Lower lobe of right lung (tissue), 2 donors: ENCODE measurements at regions not wholly inside any gene's neighbourhood (a gene's known extent, or its start where the extent isn't known, plus 50 kb on each side); places are given as distances from the start of the nearest gene placed in this dataset.

Experiments
- ATAC-seq, 2 donors: fragments of 200-7000 bp; cut with Tn5 transposase; one replicate each; pipeline ENCODE4 v1.9.1; 2020 to 2022; ENCODE audit warnings: mild to moderate bottlenecking in 2 of 2, moderate library complexity in 2 of 2
- DNase-seq: peaks from one replicate; pipeline ENCODE4 v3.0.0-alpha.2; 2020
- H3K27ac ChIP-seq: fragments of 200-600 bp; one replicate; pipeline ENCODE4 v1.8.0; 2022
- H3K27me3 ChIP-seq: fragments of 200-600 bp; one replicate; pipeline ENCODE4 v1.8.0; 2022; ENCODE audit warnings: low read depth
- H3K36me3 ChIP-seq: fragments of 200-600 bp; one replicate; pipeline ENCODE4 v1.8.0; 2022; ENCODE audit warnings: mild to moderate bottlenecking
- H3K4me1 ChIP-seq: fragments of 200-600 bp; one replicate; pipeline ENCODE4 v1.8.0; 2022
- H3K4me3 ChIP-seq: fragments of 200-600 bp; one replicate; pipeline ENCODE4 v1.8.0; 2022; ENCODE audit warnings: mild to moderate bottlenecking
- H3K9me3 ChIP-seq: fragments of 200-600 bp; one replicate; pipeline ENCODE4 v1.8.0; 2022
- intact Hi-C: fragments of 100-400 bp; cut with DNase I; formaldehyde crosslinking; loops from one replicate; pipeline ENCODE4 v1.11.0; 2022
- TF ChIP-seq, protein P1 (sequence below): fragments of 200-600 bp; IDR thresholded peaks from one replicate; pipeline ENCODE4 v1.8.0; 2022; ENCODE audit warnings: antibody characterized with exemption, mild to moderate bottlenecking
- donor health status: DM: no; HTN: yes; CAD: no; lungs with severe emphysema.

DNA sequence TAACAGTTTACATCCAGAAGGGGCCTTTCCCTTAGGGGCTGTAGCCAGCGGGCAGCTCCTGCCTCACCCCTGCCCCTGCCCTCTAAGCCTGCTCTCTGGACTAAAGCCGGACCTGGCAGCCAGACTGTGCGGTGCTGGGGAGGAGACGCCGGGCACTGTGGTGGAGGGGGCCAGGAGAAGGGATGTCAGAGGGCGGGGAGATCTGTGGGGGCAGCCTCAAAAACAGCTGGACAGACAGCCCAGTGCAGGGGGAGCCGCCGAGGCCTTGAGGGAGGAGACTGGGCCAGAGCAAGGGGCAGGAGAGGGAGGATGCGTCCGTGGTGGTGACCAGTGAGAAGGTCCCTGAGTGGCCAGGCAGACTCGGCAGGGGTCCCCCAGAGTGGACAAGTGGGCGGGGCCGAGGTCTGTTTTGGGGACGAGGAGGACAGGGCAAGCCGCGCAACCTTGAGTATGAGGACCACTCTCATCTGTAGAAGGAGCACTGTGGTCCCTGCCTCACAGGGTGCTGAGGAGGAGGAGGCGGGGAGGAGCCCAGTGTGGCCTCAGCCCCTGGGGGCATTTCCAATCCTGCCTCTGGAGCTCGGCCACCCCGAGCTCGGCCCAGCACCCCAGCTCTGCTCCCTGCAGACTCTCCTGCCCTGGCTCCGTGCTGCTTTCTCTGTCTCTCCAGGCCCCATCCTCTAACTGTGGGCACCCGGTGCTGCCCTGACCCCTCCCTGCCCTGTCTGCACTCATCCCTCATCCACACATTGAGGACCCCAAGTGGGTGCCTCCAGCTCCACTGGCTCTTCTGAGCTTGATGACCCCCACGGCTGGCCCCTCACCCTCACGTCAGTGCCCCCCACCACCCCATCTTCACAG, 59.2 kb upstream of the NKX1-1 start:
- peaks cover 57% of the 10 kb centered on the region for H3K27me3 ChIP-seq
- ATAC-seq = peak in 1 of 2 donors; percentile 4

DNA sequence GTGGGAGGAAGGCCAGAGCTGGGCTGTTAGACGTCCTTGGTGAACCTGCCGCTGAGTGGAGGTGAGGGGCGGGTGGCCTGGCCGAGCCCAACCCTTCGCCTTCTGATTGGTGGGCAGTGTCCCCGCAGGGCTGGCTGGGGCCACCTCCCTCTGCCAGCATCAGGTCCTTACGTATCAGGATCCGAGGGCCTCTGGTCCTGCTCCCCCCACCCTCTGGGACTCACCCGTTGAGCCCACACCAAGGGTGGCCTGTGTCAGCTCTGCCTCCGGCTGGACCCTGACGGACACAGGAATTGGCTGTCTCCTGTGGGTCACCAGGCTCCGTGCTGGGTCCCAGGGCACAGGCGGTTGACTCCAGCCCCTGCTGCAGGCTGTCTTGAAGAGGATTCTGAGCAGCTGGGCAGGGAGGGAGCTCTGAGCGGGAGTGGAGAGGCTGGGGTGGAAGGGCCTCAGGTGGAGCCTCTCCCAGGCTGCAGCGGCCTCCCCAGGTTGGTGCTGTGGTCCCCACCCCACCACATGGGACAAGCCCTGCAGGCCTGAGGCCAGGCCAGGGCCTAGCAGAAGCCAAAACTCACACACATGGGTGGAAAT, 58.4 kb upstream of the NKX1-1 start:
- Histone ChIP-seq H3K4me3 (no peak overlapping the region), H3K36me3 (no peaks in the 10 kb centered on the region), H3K9me3 (no peaks in the 10 kb centered on the region), H3K4me1 (no peaks in the 10 kb centered on the region), H3K27ac (no peak overlapping the region), H3K27me3 (peaks cover 57% of the 10 kb centered on the region)
- ATAC-seq (no peak), DNase-seq (no peak)
- intact Hi-C loops = no loop called here
- TF ChIP-seq, protein P1, sequence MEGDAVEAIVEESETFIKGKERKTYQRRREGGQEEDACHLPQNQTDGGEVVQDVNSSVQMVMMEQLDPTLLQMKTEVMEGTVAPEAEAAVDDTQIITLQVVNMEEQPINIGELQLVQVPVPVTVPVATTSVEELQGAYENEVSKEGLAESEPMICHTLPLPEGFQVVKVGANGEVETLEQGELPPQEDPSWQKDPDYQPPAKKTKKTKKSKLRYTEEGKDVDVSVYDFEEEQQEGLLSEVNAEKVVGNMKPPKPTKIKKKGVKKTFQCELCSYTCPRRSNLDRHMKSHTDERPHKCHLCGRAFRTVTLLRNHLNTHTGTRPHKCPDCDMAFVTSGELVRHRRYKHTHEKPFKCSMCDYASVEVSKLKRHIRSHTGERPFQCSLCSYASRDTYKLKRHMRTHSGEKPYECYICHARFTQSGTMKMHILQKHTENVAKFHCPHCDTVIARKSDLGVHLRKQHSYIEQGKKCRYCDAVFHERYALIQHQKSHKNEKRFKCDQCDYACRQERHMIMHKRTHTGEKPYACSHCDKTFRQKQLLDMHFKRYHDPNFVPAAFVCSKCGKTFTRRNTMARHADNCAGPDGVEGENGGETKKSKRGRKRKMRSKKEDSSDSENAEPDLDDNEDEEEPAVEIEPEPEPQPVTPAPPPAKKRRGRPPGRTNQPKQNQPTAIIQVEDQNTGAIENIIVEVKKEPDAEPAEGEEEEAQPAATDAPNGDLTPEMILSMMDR = no peak

More for the DNA sequence above, 59.2 kb upstream of the NKX1-1 start:
- Histone ChIP-seq H3K4me3 (no peak overlapping the region), H3K36me3 (no peaks in the 10 kb centered on the region), H3K27ac (no peak overlapping the region), H3K4me1 (no peaks in the 10 kb centered on the region), H3K9me3 (no peaks in the 10 kb centered on the region)
- intact Hi-C loops = no loop called here
- DNase-seq = no peak
- TF ChIP-seq, protein P1 = no peak

DNA sequence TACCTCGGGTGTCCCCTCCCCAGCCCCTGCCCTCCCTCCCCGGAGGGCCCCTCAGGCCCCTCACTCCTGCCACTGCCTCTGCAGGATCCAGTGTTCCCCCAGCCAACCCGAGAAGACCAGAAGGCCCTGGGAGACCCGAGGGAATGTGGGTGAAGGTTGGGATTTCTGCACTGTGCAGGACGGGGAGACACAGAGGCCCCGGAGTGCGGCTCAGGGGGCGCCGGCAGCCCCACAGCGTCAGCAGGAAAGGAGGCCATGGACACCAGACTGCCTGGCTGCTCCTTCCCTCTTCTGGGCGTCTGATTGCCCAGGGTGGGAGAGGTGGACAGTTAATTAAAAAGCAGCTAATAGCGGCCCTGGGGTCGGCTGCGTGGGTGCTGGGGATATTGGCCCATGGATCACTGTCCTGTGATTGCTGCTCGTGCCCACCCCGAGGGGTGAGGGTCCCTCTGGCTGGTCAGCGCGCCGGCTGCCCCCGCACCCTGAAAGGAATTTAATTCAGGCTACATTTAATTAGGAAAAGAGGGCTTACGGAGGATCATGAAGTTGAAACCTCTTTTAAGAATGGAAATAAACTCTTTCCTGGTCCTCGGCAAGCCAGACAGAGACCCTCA, 57.8 kb upstream of the NKX1-1 start:
- no peaks in the 10 kb centered on the region for H3K36me3 ChIP-seq
- no peak overlapping the region for H3K4me3 ChIP-seq
- no peaks in the 10 kb centered on the region for H3K9me3 ChIP-seq
- ATAC-seq (no peak), DNase-seq (no peak)
- intact Hi-C loops = no loop called here
- no peaks in the 10 kb centered on the region for H3K4me1 ChIP-seq
- no peak overlapping the region for H3K27ac ChIP-seq
- TF ChIP-seq, protein P1 = no peak
- H3K27me3 ChIP-seq = peaks cover 64% of the 10 kb centered on the region

DNA sequence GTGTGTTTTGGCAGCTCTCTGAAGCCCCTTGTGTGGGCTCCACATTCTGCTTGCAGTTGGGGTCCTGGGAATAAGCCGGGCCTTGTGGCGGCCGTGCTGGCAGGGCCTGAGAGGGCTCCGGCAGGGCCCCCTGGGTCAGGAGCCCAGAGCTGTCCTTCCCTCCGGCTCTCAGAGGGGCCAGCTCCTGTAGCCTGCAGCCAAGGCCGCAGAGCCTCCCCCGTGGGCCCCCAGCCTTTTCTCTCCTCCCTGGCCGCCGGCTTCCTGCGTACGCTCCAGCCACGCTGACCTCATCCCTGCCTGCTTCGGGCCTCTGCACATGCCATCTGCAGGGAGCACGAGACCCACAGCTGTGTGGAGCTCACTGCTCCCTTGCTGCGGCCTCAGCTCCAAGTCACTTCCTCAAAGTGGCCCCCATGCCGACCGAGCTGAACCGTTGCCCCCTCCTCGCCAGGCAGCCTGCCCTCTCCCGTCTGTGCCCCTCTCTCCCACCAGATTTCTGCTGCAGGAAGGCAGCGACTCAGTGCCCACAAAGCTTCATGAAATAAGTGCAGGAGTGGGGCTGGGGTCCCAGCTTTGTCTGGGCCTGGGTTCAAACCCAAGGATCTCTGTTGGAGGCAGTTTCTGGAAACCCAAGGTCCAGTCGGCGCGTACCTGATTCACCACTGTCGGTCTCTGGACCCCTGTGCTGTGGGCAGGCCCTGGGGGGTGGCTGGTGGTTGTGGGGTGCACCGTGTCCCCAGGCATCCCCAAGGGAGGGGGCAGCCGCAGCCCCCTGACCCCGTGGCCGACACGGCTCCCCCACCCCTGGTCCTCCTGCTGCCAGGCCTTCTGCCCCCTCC, 57.1 kb upstream of the NKX1-1 start:
- H3K4me3 ChIP-seq = no peak overlapping the region
- peak; percentile 32 for DNase-seq
- no peaks in the 10 kb centered on the region for H3K9me3 ChIP-seq
- ATAC-seq = no peak
- TF ChIP-seq, protein P1 = no peak
- H3K4me1 ChIP-seq = no peaks in the 10 kb centered on the region
- H3K27me3 ChIP-seq = peaks cover 70% of the 10 kb centered on the region
- intact Hi-C loops = no loop called here
- no peak overlapping the region for H3K27ac ChIP-seq
- no peaks in the 10 kb centered on the region for H3K36me3 ChIP-seq

DNA sequence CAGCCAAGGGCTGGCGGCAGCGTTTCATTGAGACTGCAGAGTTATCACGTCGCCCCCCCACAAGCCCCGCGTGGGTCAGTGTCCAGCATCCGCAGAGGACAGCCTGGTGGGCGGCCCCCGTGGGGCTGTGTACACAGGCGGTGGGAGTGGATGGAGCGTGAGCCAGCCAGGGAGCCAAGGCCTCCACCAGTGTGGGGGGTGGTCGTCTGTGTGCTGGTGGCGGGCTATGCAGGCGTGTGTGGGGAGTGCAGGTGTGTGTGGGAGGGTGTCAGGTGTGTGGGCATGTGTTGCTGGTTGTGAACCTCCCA, 56.5 kb upstream of the NKX1-1 start:
- Histone ChIP-seq H3K4me3 (no peak overlapping the region), H3K27me3 (peaks cover 71% of the 10 kb centered on the region), H3K4me1 (no peaks in the 10 kb centered on the region), H3K27ac (no peak overlapping the region), H3K9me3 (no peaks in the 10 kb centered on the region), H3K36me3 (no peaks in the 10 kb centered on the region)
- no peak for ATAC-seq
- DNase-seq = peak; percentile 42
- TF ChIP-seq, protein P1 = no peak
- intact Hi-C loops = no loop called here
